ENCODE measurements at regions not wholly inside any gene's neighbourhood (a gene's known extent, or its start where the extent isn't known, plus 50 kb on each side); places are given as distances from the start of the nearest gene placed in this dataset.

DNA sequence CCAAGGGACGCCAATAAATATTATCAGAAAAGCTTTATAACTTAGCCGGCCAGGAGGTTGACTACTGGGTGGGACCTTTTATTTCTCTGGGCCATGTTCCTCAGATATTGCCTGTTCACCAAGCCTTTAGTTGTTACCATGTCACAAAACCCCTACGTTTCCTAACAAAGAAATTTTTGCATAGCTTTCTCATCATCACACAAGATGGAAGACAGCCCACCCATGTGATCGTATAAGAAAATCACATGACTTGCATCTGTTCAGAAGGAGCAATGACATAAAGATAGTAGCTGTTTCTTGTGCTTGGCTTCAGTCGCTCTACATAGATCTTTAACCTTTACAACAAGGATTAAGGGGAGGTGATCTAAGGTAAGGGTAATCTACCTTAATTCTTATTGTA lies 88.9 kb upstream of the NGF start:
- DNase-seq (ENCODE audit: extremely low spot score): no peak
- WGBS: 96% methylated on average over 5 of the region's 5 CpGs
- Histone ChIP-seq H3K27ac (ENCODE audit: low read depth) (no peak overlapping the region), H3K36me3 (ENCODE audit: insufficient read depth) (no peaks in the 10 kb centered on the region), H3K4me1 (ENCODE audit: insufficient read depth) (no peaks in the 10 kb centered on the region), H3K4me3 (ENCODE audit: low read depth, low read length) (no peak overlapping the region)

- WGBS: 64% methylated on average over 6 of the region's 6 CpGs
- DNase-seq (ENCODE audit: extremely low spot score): no peak
- H3K4me3 ChIP-seq (ENCODE audit: low read depth, low read length): no peak overlapping the region
These were observed 88.3 kb upstream of the NGF start for GRCh38 chr1:115426231-115426771.

GRCh38 chr1:115425442-115425841 lies 87.4 kb upstream of the NGF start:
- WGBS: 95% methylated on average over 5 of the region's 5 CpGs
- no peak for DNase-seq (ENCODE audit: extremely low spot score)
- H3K4me3 ChIP-seq (ENCODE audit: low read depth, low read length): no peak overlapping the region
- H3K36me3 ChIP-seq (ENCODE audit: insufficient read depth): no peaks in the 10 kb centered on the region
- no peak overlapping the region for H3K27ac ChIP-seq (ENCODE audit: low read depth)
- no peaks in the 10 kb centered on the region for H3K4me1 ChIP-seq (ENCODE audit: insufficient read depth)

More at GRCh38 chr1:115426231-115426771, 88.3 kb upstream of the NGF start:
- Histone ChIP-seq H3K4me1 (ENCODE audit: insufficient read depth) (no peaks in the 10 kb centered on the region), H3K36me3 (ENCODE audit: insufficient read depth) (no peaks in the 10 kb centered on the region), H3K27ac (ENCODE audit: low read depth) (no peak overlapping the region)

- Histone ChIP-seq H3K4me1 (ENCODE audit: insufficient read depth) (no peaks in the 10 kb centered on the region), H3K4me3 (ENCODE audit: low read depth, low read length) (no peak overlapping the region), H3K27ac (ENCODE audit: low read depth) (no peak overlapping the region), H3K36me3 (ENCODE audit: insufficient read depth) (no peaks in the 10 kb centered on the region)
- WGBS: 61% methylated on average over 5 of the region's 5 CpGs
- no peak for DNase-seq (ENCODE audit: extremely low spot score)
These were observed 85.7 kb upstream of the NGF start for GRCh38 chr1:115423776-115424175.

DNA sequence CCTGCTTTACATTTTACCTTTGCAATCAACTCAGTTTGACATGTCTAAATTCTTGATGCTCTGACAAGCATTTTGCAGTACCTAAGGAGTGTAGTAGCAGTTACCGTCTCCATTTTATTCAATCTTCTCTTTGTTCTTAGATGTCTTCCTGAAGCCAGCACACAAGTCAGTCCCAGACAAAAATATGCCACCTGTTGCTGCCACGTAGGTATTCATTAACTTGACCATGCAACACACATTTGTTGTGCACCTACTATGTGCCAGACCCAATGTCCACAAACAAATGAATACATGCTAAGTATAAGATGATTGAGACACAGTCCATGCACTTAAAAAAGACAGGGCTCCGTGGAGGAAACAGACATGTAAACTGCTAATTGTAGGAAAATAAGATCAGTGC lies 81.5 kb upstream of the NGF start:
- H3K27ac ChIP-seq (ENCODE audit: low read depth): no peak overlapping the region
- H3K36me3 ChIP-seq (ENCODE audit: insufficient read depth): no peaks in the 10 kb centered on the region
- H3K4me1 ChIP-seq (ENCODE audit: insufficient read depth): no peaks in the 10 kb centered on the region
- WGBS: 60% methylated on average over 3 of the region's 3 CpGs
- no peak for DNase-seq (ENCODE audit: extremely low spot score)
- H3K4me3 ChIP-seq (ENCODE audit: low read depth, low read length): no peak overlapping the region

GRCh38 chr1:115413621-115414020 lies 75.6 kb upstream of the NGF start:
- H3K27ac ChIP-seq (ENCODE audit: low read depth): no peak overlapping the region
- 94% methylated on average over 3 of the region's 3 CpGs for WGBS
- no peaks in the 10 kb centered on the region for H3K4me1 ChIP-seq (ENCODE audit: insufficient read depth)
- H3K36me3 ChIP-seq (ENCODE audit: insufficient read depth): no peaks in the 10 kb centered on the region
- no peak overlapping the region for H3K4me3 ChIP-seq (ENCODE audit: low read depth, low read length)
- DNase-seq (ENCODE audit: extremely low spot score): no peak

DNA sequence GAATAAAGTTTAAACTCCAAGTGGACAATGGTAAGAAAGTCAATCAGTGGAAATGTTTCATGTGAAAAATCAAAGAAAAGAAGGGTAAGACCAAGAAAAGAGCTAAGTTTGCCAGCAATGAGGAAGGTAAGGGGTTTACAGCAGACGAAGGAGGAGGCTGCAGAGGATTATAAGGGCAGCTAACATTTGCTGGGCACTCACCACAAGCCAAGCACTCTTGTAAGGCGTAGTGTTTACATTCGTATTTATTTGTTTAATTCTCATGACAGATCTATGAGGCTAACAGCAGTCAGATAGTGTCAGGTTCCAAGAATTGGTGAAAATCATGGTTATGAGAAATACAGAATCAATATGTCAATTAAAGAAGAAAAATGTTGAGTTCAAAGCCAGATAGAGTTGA lies 75.2 kb upstream of the NGF start:
- no peaks in the 10 kb centered on the region for H3K36me3 ChIP-seq (ENCODE audit: insufficient read depth)
- DNase-seq (ENCODE audit: extremely low spot score): no peak
- WGBS: 84% methylated on average over 3 of the region's 3 CpGs
- H3K4me1 ChIP-seq (ENCODE audit: insufficient read depth): no peaks in the 10 kb centered on the region
- no peak overlapping the region for H3K27ac ChIP-seq (ENCODE audit: low read depth)
- H3K4me3 ChIP-seq (ENCODE audit: low read depth, low read length): no peak overlapping the region

- H3K36me3 ChIP-seq (ENCODE audit: insufficient read depth): no peaks in the 10 kb centered on the region
- no peak overlapping the region for H3K4me3 ChIP-seq (ENCODE audit: low read depth, low read length)
- WGBS: 97% methylated on average over 1 of the region's 1 CpG
- no peak for DNase-seq (ENCODE audit: extremely low spot score)
- H3K4me1 ChIP-seq (ENCODE audit: insufficient read depth): no peaks in the 10 kb centered on the region
- no peak overlapping the region for H3K27ac ChIP-seq (ENCODE audit: low read depth)
These were observed 74.7 kb upstream of the NGF start for GRCh38 chr1:115412733-115413132.

DNA sequence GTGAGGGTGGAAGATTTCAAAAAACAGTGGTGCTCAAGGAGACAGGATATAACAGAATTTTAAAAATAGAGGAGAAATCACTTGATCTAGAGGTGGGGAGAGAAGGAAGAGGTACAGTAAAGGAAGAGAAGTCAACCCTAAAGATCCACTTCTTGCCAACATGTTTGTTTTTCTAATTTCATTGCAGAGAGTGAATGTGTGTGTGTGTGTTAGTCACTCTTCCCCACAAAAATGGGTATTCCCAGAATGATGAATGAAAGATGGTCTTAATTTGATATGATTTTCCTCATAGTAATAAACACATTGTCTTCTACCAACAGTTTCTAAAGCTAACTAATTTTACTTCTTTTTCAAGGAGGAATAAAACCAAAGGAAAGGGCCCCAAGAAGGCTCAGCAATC lies 74.2 kb upstream of the NGF start:
- H3K36me3 ChIP-seq (ENCODE audit: insufficient read depth): no peaks in the 10 kb centered on the region
- no peak overlapping the region for H3K4me3 ChIP-seq (ENCODE audit: low read depth, low read length)
- no peak for DNase-seq (ENCODE audit: extremely low spot score)
- H3K27ac ChIP-seq (ENCODE audit: low read depth): no peak overlapping the region
- no peaks in the 10 kb centered on the region for H3K4me1 ChIP-seq (ENCODE audit: insufficient read depth)

DNA sequence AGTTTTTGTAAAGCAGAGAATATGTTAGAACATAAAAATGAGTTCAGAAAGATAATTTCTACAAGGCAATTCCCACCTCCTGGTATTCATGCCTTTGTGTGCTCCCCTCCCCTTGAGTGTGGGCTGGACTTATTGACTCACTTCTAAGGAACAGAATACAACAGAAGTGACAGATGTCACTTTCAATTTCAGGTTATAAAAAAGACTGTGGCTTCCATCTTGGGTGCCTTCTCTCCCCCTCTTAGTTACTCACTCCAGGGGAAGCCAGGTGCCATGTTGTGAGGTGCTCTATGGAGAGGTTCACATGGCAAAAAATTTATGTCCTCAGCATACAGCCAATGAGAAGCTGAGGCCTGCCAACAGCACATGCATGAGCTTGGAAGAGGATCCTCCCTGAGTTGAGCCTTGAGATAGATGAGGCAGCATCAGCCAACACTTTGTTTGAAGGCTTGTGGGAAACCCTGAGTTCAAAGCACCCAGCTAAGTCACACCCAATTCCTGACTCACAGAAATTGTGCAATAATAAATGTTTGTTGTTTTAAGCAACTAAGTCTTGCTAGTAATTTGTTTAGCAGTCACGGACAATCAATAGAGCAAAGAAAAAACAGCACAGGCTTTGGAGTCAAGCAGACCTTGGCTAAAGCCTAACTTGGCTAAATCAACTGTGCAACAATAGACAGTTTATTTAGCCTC lies 73.5 kb upstream of the NGF start:
- Histone ChIP-seq H3K27ac (ENCODE audit: low read depth) (no peak overlapping the region), H3K36me3 (ENCODE audit: insufficient read depth) (no peaks in the 10 kb centered on the region), H3K4me3 (ENCODE audit: low read depth, low read length) (no peak overlapping the region), H3K4me1 (ENCODE audit: insufficient read depth) (no peaks in the 10 kb centered on the region)
- 55% methylated on average over 1 of the region's 1 CpG for WGBS
- no peak for DNase-seq (ENCODE audit: extremely low spot score)

GRCh38 chr1:115409094-115410015 lies 71.3 kb upstream of the NGF start:
- no peak for DNase-seq (ENCODE audit: extremely low spot score)
- Histone ChIP-seq H3K4me3 (ENCODE audit: low read depth, low read length) (no peak overlapping the region), H3K36me3 (ENCODE audit: insufficient read depth) (no peaks in the 10 kb centered on the region), H3K4me1 (ENCODE audit: insufficient read depth) (no peaks in the 10 kb centered on the region), H3K27ac (ENCODE audit: low read depth) (peak overlapping the region; percentile 29)
- WGBS: 65% methylated on average over 7 of the region's 7 CpGs

- Histone ChIP-seq H3K27ac (ENCODE audit: low read depth) (no peak overlapping the region), H3K4me3 (ENCODE audit: low read depth, low read length) (no peak overlapping the region), H3K36me3 (ENCODE audit: insufficient read depth) (no peaks in the 10 kb centered on the region), H3K4me1 (ENCODE audit: insufficient read depth) (no peaks in the 10 kb centered on the region)
- DNase-seq (ENCODE audit: extremely low spot score): no peak
- WGBS: 35% methylated on average over 1 of the region's 1 CpG
These were observed 70.5 kb upstream of the NGF start for GRCh38 chr1:115408533-115408932.

DNA sequence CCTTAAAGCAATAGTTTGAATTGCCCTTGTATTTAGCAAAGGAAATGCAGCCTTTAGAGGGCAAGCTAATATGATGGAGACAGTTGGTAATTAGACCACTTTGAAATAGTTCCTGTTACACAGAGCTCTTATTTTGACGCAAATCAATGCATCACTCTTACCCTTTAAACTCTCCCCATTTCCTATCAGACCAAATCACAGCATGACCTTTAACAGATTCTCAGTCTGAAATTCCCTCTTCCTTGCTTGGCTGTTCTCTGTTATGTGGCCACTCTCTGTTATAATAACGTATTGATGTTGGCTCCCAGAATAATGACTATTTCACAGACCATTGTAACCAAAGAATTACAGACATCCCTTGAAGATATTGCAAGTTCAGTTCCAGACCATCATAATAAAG lies 66.9 kb upstream of the NGF start:
- Histone ChIP-seq H3K27ac (ENCODE audit: low read depth) (no peak overlapping the region), H3K4me1 (ENCODE audit: insufficient read depth) (no peaks in the 10 kb centered on the region), H3K4me3 (ENCODE audit: low read depth, low read length) (no peak overlapping the region), H3K36me3 (ENCODE audit: insufficient read depth) (no peaks in the 10 kb centered on the region)
- no peak for DNase-seq (ENCODE audit: extremely low spot score)
- 87% methylated on average over 2 of the region's 2 CpGs for WGBS

DNA sequence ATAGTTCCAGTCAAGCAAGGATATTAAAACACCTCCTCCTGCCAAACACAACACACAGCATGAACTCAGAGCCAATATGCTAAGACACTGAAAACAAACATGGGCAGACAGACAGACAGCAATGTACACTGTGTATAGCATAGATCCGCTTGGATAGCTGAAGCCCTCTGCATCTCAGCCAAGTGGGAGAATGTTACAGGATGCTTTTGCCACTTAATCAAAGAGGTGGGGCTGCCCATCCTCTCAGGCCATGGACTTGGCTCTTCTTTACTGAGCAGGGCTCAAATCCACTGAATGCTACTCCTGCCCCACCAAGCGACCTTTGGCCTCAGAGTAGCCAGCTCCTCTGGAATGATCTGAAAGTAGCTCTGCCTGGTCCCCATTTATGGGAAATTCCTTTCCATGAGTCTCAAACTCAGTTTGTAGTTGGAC lies 64.7 kb upstream of the NGF start:
- no peak overlapping the region for H3K4me3 ChIP-seq (ENCODE audit: low read depth, low read length)
- no peaks in the 10 kb centered on the region for H3K36me3 ChIP-seq (ENCODE audit: insufficient read depth)
- no peaks in the 10 kb centered on the region for H3K4me1 ChIP-seq (ENCODE audit: insufficient read depth)
- WGBS: 63% methylated on average over 2 of the region's 2 CpGs
- DNase-seq (ENCODE audit: extremely low spot score): peak; percentile 23
- no peak overlapping the region for H3K27ac ChIP-seq (ENCODE audit: low read depth)
